GM19240 (cell line): ENCODE measurements at regions not wholly inside any gene's neighbourhood (a gene's known extent, or its start where the extent isn't known, plus 50 kb on each side); places are given as distances from the start of the nearest gene placed in this dataset.
"Not testable (repeated sequence)": the region's sequence is repeated elsewhere in the genome, so short reads cannot be mapped to it uniquely, and the experiment has no call there.

Experiments
- DNase-seq: peaks from one replicate; pipeline ENCODE4 v3.0.0; 2011; ENCODE audit warnings: low spot score; ENCODE audit not compliant: insufficient read length

DNA sequence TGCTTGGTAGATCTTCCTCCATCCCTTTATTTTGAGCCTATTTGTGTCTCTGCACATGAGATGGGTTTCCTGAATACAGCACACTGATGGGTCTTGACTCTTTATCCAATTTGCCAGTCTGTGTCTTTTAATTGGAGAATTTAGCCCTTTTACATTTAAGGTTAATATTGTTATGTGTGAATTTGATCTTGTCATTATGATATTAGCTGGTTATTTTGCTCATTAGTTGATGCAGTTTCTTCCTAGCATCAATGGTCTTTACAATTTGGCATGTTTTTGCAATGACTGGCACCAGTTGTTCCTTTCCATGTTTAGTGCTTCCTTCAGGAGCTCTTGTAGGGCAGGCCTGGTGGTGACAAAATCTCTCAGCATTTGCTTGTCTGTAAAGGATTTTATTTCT is 72.4 kb downstream of the HNRNPD start:
- DNase-seq: not testable (repeated sequence)

DNA sequence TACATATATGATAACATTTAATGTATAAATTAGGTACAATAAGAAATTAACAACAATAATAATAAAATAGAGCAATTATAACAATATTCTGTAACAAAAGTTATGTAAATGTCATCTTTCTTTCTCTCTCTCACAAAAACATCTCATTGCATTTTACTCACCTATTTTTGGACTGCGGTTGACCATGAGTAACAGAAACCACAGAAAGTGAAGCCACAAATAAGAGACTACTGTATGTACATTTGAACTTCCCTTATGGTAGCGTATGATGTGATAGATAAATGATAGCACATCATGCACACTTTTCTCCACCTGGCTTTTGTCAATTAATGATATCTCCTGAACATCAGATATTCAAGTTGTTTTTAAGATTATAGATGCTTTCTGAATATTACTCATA is 80.5 kb downstream of the HNRNPD start:
- DNase-seq: no peak

DNA sequence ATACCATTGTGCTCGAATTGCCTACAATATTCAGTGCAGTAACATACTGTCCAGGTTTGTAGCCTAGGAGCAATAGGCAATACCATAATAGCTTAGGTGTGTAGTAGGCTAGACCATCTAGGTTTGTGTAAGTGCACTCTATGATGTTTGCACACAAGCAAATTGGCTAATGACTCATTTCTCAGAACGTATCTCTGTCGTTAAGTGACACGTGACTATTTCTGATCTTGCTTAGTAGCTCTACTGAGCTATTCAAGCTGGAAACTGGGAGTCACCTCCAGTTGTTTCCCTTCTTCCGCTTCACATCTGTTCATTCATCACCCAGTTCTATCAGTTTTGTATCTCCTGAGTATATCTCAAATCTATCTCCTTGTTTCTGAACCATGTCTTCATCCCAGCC is 86.1 kb downstream of the HNRNPD start:
- no peak for DNase-seq

DNA sequence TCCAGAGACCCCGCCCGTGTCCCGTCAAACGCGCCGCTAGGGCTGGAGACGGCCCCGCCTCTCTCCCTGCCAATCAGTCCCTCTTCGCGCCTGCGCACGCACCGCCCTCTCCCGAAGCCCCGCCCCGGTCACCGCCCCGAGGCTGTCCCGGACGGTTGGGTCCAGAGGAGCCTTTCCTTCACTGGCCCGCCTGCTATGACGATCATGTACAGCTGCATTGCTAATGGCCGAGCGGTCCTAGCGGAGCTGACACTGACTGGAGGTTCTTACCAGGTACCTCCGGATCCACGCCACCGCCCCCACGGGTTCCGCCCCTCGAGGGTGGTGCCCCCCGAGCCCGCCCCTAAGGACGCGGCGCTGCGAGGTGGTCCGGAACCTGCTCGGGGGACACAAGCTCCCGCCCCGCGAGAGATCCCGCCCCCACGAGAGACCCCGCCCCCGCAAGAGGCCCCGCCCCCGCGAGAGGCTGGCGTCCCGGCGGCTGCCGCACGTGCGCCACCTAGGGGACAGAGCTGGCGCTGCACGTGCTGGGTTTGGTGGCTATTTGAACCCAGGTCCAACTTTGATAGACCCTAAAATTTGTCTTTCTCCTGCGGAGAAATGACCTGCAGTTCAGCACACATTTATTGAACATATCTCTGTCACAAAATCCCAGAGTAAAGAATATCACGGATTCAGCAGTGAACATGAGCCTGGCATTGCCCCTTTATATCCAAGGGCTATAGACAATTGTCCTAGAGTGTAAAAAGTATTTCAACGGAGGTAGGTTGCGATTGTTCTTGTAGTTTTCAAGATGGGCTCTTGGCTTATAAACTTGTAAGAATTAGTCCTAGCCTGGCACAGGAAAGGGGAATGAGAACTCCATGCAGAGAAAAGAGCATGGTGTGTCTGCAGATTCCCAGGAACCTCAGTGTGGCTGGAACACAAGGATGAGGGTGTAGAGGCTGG is 88.7 kb downstream of the HNRNPD start:
- peak; percentile 84 for DNase-seq

DNA sequence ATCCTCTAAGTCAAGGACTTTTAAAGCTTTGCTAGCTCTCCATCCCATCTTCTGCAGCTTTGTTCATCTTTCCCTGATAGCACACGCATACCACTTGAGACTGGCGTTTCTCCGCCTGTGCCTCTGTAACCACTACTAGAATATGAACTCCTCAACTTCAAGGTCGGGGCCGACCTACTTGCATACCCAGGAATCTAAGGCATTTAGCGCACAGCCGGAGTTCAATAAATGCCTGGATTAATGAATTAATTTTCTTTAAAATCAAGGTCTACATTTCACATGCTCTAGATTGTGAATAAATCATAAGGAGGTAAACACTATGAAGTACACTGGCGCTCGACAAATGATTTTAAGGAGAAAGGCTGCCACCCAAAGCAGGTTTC is 89.3 kb downstream of the HNRNPD start:
- DNase-seq: no peak

DNA sequence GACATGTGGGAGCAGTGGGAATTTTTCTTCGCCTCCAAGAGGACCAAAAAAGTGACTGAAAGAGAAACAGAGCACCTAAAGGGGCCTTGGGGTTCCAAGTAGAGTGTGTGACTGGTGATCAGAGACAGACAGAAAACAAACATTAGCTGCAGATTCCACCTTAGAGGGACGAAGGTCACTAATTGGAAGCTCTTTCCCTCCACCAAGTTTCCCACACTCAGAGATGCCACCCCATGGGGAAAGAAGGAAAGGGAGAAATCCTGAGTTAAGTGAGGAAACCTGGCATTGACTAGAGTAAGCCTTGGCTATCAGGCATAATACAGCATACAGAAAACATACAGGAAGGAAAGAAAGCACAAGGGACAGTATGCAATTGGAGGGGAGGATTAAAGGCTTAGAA is 90.9 kb downstream of the HNRNPD start:
- DNase-seq: no peak

DNA sequence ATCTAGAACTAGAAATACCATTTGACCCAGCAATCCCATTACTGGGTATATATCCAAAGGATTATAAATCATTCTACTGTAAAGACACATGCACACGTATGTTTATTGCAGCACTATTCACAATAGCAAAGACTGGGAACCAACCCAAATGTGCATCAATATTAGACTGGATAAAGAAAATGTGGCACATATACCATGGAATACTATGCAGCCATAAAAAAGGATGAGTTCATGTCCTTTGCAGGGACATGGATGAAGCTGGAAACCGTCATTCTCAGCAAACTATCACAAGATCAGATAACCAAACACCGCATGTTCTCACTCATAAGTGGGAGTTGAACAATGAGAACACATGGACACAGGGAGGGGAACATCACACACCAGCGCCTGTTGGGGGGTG is 94.2 kb downstream of the HNRNPD start:
- not testable (repeated sequence) for DNase-seq

DNA sequence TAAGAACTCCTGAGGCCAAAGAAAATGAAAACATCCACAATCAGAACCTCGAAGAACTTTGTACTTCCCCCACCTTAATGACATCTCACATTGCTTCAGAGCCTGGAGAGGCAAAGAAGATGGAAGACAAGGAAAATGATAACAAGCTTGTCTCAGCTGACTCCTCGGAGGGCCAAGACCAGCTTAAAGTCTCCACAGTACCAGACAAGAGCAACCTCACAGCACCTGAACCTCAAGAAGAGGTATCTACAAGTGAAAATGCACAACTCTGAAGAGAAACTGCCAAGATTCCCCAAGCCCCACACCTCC is 97.5 kb downstream of the HNRNPD start:
- no peak for DNase-seq

DNA sequence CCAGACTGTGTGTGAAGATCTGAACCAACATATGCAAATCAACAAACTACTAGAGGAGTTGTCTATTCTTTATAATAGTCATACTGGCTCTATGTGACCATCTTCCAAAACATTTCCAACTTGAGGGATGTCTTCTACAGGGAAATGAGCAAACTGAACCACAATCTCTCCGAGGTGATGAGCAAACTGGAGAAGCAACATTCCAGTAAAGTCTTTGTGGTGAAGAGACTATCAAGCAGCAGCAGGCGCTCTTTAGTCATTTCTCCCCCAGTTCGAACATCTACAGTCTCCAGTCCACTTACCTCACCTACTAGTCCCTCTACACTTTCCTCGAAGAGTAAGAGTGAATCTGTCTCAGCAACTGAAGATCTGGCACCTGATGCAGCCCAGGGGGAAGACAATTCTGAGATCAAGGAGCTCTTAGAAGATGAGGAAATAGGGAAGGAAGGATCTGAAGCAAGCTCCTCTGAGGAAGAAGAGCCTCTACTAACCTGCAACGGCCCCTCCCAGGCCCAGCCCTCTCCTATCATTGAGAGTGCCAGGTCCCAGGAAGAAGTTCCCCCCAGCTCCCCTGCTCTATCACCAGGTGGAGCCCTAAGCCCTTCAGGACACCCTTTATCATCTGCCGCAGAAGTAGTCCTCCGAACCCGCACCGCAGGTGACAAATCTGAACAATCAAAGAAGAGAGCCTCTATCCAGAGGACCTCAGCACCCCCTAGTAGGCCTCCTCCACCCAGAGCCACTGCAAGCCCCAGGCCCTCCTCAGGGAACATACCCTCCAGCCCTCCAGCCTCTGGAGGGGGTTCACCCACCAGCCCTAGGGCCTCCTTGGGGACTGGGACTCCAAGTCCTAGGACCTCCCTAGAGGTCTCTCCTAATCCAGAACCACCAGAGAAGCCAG is 98.1 kb downstream of the HNRNPD start:
- DNase-seq: no peak

DNA sequence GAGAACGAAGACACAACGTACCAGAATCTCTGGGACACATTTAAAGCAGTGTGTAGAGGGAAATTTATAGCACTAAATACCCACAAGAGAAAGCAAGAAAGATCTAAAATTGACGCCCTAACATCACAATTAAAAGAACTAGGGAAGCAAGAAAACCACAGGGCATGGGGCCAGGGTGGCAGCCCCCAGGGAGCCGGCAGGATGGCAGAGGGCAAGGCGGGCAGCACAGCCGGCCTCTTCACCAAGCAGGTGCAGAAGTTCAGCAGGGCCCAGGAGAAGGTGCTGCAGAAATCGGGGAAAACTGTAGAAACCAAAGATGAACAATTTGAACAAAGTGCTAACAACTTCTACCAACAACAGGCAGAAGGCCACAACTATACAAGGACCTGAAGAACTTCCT is 99.1 kb downstream of the HNRNPD start:
- not testable (repeated sequence) for DNase-seq

DNA sequence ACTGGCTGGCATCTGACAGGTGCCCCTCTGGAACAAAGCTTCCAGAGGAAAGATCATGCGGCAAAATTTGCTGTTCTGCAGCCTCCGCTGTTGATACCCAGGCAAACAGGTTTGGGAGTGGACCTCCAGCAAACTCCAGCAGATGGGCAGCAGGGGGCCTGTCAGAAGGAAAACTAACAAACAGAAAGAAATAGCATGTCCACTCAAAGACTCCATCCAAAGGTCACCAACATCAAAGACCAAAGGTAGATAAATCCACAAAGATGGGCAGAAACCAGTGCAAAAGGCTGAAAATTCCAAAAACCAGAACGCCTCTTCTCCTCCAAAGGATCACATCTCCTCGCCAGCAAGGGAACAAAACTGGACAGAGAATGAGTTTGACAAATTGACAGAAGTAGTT is 101.3 kb downstream of the HNRNPD start:
- not testable (repeated sequence) for DNase-seq

DNA sequence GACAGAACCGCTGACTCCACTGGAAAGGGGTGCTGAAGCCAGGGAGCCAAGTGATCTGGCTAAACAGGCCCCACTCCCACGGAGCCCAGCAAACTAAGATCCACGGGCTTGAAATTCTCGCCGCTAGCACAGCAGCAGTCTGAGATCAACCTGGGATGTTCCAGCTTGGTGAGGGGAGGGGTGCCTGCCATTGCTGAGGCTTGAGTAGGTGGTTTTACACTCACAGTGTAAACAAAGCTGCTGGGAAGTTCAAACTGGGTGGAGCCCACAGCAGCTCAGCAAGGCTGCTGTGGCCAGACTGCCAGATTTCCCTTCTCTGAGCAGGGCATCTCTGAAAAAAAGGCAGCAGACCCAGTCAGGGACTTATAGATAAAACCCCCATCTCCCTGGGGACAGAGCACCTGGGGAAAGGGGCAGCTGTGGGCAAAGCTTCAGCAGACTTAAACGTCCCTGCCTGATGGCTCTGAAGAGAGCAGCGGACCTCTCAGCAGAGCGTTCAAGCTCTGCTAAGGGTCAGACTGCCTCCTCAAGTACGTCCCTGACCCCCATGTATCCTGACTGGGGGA is 101.8 kb downstream of the HNRNPD start:
- not testable (repeated sequence) for DNase-seq

DNA sequence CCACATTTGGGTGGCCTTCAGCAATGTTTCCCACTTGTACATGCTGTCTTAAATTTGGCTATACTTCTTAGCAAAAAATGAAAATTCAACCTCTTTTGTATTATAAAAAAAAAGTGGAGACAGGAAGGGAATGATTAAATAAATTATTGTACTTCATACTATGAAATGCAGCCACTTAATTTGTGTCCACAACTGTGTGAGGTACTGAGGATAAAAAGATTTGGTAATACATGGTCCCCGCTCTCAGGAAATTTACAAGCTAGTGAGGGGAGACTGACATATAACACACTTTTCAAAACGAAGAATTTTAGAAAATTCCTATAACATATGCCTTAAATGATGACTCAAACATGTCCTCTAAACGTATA is 105.0 kb downstream of the HNRNPD start:
- DNase-seq: no peak

DNA sequence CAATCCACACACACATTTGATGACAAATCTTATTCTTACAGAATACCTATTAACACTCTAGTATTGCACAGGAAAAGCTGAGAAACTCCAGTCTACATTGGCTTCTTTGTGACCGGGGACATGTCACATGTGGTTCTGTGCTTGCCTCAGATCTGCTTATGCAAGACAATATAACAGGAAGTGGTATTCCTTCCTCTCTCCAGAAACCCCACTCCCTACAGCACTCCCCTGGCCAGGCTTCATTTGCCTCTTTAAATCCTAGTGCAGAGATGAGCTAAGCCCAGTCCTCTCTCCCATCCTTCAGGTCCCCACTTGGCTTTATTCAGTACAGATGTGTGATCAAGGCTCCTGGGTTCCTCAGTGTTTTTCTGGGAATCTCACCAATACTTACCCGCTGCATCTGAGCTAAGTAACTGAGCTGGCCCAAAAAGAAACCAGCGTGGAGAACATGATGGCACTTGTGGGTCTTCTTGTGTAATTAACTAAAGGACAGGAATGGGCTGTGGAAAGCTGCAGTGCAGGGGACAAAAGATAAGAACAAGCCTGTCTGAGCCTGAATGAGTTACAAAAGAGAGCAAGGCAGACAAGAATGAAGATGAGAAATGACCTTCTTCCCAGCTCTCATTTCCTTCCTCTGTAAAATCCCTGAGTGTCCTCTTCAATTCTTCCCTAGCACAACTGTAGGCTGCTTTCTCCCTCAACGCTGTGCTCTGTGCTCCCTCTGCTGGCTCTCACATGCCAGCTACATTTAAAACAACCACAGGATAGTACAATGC is 105.6 kb downstream of the HNRNPD start:
- peak; percentile 30 for DNase-seq

DNA sequence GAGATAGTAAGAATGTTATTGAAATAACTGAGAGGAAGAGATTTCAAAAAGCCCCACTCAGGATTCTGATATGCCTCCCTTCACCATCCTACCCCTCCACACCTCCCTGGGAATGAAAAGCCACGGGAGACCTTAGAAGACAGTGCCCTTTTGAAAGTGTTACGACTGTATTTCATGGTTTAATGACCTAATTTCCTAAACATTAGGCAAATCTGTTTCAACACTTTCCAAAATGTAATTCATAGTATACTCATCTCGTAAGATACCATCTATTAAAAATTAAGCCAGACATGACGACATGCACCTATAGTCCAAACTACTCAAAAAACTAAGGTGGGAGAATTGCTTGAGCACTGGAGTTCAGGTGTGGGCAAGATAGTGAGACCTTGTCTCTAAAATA is 106.3 kb downstream of the HNRNPD start:
- no peak for DNase-seq

DNA sequence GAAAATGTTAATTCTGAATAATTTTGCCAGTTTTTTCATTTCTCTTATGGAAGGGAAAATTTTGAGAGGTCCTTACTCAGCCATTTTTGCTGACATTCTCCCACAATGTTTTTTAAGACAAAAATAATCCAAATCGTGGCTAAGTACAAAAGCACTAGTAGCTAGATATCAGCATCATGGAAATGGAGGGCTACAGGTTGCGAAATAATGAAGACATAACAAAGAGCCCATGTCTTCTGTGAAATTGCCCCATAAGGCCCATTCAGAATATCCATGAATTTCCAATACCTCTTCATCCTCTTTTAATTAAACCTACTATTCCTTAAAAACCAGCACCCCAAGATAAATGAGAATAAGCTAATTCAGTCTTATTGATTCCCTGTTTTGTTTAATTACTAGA is 107.4 kb downstream of the HNRNPD start:
- no peak for DNase-seq

DNA sequence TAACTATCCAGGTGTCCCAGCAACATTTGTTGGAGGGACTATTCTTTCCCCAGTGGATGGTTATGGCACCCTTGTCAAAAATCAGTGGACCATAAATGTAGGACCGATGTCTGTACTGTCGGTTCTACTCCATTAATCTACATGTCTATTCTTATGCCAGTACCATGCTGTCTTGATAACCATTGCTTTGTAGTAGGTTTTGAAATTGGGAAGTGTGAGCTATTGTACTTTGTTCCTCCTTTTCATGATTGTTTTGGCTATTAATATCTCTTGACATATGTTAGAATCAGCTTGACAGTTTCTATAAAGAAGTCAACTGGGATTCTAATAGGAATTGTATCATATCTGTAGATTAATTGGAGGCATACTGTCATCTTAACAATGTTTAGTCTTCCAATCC is 112.7 kb downstream of the HNRNPD start:
- DNase-seq: no peak

DNA sequence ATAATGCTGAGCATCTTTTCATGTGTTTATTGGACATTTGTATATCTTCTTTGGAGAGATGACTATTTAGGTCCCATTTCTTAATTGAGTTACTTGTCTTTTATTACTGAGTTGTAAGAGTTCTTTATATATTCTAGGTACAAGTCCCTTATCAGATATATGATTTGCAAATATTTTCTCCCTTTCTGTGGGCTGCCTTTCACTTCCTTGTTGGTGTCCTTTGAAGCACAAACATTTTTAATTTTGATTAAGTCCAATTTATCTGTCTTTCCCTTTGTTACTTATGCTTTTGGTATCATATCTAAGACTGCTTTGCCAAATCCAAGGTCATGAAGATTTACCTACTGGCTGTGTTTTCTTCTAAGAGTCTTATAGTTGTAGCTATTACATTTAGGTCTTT is 113.2 kb downstream of the HNRNPD start:
- no peak for DNase-seq

DNA sequence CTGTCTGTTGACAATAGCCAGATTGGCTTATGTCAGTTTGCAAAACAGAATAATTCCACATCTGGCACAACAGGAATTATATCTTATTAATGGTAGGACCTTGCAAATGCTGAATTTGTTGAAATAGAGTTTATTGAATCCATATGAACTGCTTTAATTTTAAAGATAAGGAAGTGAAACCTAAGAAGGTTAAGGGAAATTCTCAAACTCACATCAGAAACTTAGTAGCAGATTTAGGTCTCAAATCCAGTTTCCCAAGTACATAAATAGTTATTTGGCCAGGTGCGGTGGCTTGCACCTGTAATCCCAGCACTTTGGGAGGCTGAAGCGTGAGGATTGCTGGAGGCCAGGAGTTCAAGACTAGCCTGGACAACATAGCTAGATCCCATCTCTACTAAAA is 117.1 kb downstream of the HNRNPD start:
- DNase-seq: no peak

DNA sequence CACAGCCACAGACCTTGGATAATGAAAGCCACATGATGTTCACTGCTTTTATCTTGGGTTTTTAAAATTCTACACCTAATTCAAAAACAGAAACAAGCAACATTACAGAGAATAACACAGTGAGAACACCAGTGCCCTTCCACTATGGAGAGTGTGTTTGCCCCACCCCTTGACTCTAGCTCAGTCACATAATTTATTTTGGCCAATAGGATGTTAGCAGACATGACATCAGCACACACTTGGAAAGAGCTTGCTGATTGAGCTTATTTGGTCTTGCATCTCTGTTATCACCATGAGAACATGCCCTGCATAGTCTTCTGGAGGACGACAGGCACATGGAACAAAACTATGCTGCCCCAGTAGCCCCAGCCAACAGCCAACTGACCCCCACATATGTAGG is 118.1 kb downstream of the HNRNPD start:
- no peak for DNase-seq

DNA sequence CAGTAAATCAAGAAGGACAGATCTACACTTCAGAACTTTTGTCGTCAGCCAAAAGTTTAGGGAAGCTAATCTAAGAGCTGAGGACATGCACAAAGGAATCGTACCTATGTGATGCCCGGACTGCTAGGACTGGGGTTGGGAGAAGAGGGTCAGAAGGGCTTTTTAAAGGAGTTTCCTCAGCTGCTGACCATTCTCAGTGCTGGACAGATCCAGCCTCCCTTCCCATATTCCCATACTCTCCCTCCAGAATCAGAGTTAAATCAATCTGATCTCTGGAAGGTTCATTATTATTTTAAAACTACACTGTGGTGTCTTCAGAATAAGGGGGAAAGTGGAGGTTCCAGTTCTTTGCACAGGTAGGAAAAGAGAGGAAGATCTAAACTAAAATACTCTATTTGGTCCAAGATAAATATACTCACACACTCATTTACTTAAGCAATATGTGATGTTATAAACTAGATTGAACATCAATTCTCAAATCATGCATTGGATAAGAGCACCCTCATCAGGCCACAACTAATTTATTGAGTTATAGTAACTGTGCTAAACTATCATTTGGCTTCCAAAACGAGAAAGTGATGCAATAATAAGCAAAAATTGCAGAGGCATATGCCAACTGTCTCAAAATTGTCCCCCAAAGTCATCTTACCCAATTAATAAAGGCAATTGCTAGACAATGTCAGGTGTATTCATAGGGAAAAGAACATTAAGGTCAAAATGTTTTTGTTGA is 124.7 kb downstream of the HNRNPD start:
- DNase-seq: no peak
